HepG2 (cell line): ENCODE measurements at regions not wholly inside any gene's neighbourhood (a gene's known extent, or its start where the extent isn't known, plus 50 kb on each side); places are given as distances from the start of the nearest gene placed in this dataset.

ENCODE experiments used
- NFIC ChIP-seq: IDR thresholded peaks from 2 replicates; pipeline ENCODE4 v1.6.1; 2012; ENCODE audit warnings: mild to moderate bottlenecking, low read length, inconsistent platforms
- SMC3 ChIP-seq: IDR thresholded peaks from 2 replicates; pipeline ENCODE4 v1.6.1; 2011; ENCODE audit warnings: low read length, improper control_type of control experiment
- ZNF44 ChIP-seq: sonication (generic); formaldehyde crosslinking; IDR thresholded peaks from 2 replicates; pipeline ENCODE4 v1.5.1; 2020; ENCODE audit warnings: mild to moderate bottlenecking, missing genetic modification reagents
- ZNF547 ChIP-seq: sonication (generic); formaldehyde crosslinking; IDR thresholded peaks from 2 replicates; pipeline ENCODE4 v1.5.1; 2020; ENCODE audit warnings: mild to moderate bottlenecking, missing genetic modification reagents
- ZNF777 ChIP-seq: sonication (generic); formaldehyde crosslinking; IDR thresholded peaks from 2 replicates; pipeline ENCODE4 v1.4.0; 2020; ENCODE audit warnings: missing genetic modification reagents
- TF ChIP-seq, protein P1 (sequence below): sonication (generic); formaldehyde crosslinking; IDR thresholded peaks from 2 replicates; pipeline ENCODE4 v1.8.0; 2022; ENCODE audit warnings: mild to moderate bottlenecking, missing genetic modification reagents; ENCODE audit not compliant: insufficient replicate concordance

DNA sequence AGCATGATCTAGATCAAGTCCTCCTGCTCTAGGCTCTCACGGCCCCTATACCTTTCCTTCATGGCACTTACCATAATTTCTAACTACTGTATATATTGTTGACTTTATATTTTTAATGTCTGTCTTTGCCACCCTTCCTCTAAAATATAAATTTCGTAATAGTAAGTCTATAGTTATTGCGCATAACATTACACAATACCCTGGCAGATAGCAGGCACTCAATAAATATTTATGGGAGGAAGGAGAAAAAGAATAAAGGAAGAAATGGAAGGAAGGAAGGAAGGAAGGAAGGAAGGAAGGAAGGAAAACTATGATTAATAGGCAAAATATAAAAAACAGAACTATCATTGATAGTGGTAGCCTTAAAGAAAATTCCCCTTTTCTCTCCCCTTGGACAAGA, 190.3 kb upstream of the LMCD1 start:
- no peak for TF ChIP-seq ZNF44 (CRISPR knock-in tag)
- no peak for TF ChIP-seq ZNF547 (CRISPR knock-in tag)
- TF ChIP-seq, protein P1, sequence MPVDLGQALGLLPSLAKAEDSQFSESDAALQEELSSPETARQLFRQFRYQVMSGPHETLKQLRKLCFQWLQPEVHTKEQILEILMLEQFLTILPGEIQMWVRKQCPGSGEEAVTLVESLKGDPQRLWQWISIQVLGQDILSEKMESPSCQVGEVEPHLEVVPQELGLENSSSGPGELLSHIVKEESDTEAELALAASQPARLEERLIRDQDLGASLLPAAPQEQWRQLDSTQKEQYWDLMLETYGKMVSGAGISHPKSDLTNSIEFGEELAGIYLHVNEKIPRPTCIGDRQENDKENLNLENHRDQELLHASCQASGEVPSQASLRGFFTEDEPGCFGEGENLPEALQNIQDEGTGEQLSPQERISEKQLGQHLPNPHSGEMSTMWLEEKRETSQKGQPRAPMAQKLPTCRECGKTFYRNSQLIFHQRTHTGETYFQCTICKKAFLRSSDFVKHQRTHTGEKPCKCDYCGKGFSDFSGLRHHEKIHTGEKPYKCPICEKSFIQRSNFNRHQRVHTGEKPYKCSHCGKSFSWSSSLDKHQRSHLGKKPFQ (CRISPR knock-in tag): no peak
- no peak for TF ChIP-seq ZNF777 (CRISPR knock-in tag)
- no peak for TF ChIP-seq SMC3
- no peak for TF ChIP-seq NFIC
